SK-N-SH (cell line): ENCODE measurements at regions not wholly inside any gene's neighbourhood (a gene's known extent, or its start where the extent isn't known, plus 50 kb on each side); places are given as distances from the start of the nearest gene placed in this dataset.

Experiments
- CTCF ChIA-PET: fragments of 300-600, 350-600 bp; formaldehyde crosslinking; extraction: SDS; loops from one replicate; lab custom pipeline; 2021; lab: Yijun Ruan, JAX
- POLR2A ChIA-PET: fragments of 350-600 bp; sonication (Branson Sonifier 250); formaldehyde crosslinking; extraction: SDS; loops from one replicate; lab custom pipeline; 2020; ENCODE audit warnings: antibody characterized with exemption, inconsistent platforms; lab: Yijun Ruan, JAX
- DNase-seq: peaks from one replicate; pipeline ENCODE4 v3.0.0; 2012
- H2AFZ ChIP-seq: fragments of 200-600 bp; sonication (generic); 2 replicates; pipeline ENCODE4 v1.8.1; 2016; ENCODE audit warnings: antibody characterized with exemption, mild to moderate bottlenecking, low read depth
- H3F3A ChIP-seq: fragments of 200-600 bp; sonication (generic); replicated peaks from 2 replicates; pipeline ENCODE3; 2016; ENCODE audit warnings: antibody characterized with exemption, mild to moderate bottlenecking; ENCODE audit not compliant: insufficient read depth
- H3K27ac ChIP-seq, 2 experiments: fragments of 200-500 bp in 1 of 2; fragments of 200-600 bp in 1 of 2; sonication (Bioruptor generic) in 1 of 2; sonication (generic), shearing (Covaris generic) in 1 of 2; 2 replicates each; pipeline versions ENCODE4 v1.5.1 to v1.6.1; 2014 to 2016; ENCODE audit warnings: low read depth in 2 of 2, inconsistent platforms in 1 of 2, low read length in 1 of 2, mild to moderate bottlenecking in 1 of 2, mixed read lengths in 1 of 2
- H3K27me3 ChIP-seq: fragments of 200-600 bp; sonication (generic), shearing (Covaris generic); 2 replicates; pipeline ENCODE4 v1.6.1; 2016; ENCODE audit warnings: mixed run types; ENCODE audit not compliant: insufficient read depth
- H3K36me3 ChIP-seq, 2 experiments: fragments of 200-500 bp in 1 of 2; fragments of 200-600 bp in 1 of 2; sonication (Bioruptor generic) in 1 of 2; sonication (generic) in 1 of 2; replicated peaks in 1 of 2; 2 replicates each; pipeline versions ENCODE3 to v1.5.1; 2014 to 2016; ENCODE audit warnings: low read length in 1 of 2, mild to moderate bottlenecking in 1 of 2; ENCODE audit not compliant: insufficient read depth in 2 of 2, control insufficient read depth in 1 of 2
- H3K4me1 ChIP-seq, 2 experiments: fragments of 200-500 bp in 1 of 2; fragments of 200-600 bp in 1 of 2; sonication (Bioruptor generic) in 1 of 2; sonication (generic), shearing (Covaris generic) in 1 of 2; 2 replicates each; pipeline versions ENCODE4 v1.5.1 to v1.6.1; 2014 to 2016; ENCODE audit warnings: low read depth in 1 of 2, low read length in 1 of 2, mixed run types in 1 of 2; ENCODE audit not compliant: insufficient read depth in 2 of 2, control insufficient read depth in 1 of 2
- H3K4me2 ChIP-seq: fragments of 200-600 bp; sonication (generic), shearing (Covaris generic); 2 replicates; pipeline ENCODE4 v1.6.1; 2017; ENCODE audit warnings: mixed run types
- H3K4me3 ChIP-seq, 2 experiments: fragments of 200-500 bp in 1 of 2; fragments of 200-600 bp in 1 of 2; sonication (Bioruptor generic) in 1 of 2; sonication (generic), shearing (Covaris generic) in 1 of 2; 2 replicates each; pipeline versions ENCODE4 v1.5.1 to v1.8.1; 2014 to 2016; ENCODE audit warnings: low read depth in 2 of 2, inconsistent platforms in 1 of 2, low read length in 1 of 2, mild to moderate bottlenecking in 1 of 2, mixed read lengths in 1 of 2, moderate library complexity in 1 of 2
- H3K79me2 ChIP-seq: fragments of 200-600 bp; sonication (generic); 2 replicates; pipeline ENCODE4 v1.8.1; 2017; ENCODE audit warnings: mild to moderate bottlenecking; ENCODE audit not compliant: insufficient read depth
- H3K9ac ChIP-seq: fragments of 200-600 bp; sonication (generic); 2 replicates; pipeline ENCODE4 v1.6.1; 2017; ENCODE audit warnings: mixed run types
- H3K9me2 ChIP-seq: fragments of 200-600 bp; sonication (generic); 2 replicates; pipeline ENCODE4 v1.6.1; 2017; ENCODE audit warnings: mixed run types
- H3K9me3 ChIP-seq: fragments of 200-600 bp; sonication (generic); 2 replicates; pipeline ENCODE4 v1.6.1; 2017; ENCODE audit warnings: mixed run types, mild to moderate bottlenecking, moderate library complexity
- H4K20me1 ChIP-seq: fragments of 200-600 bp; sonication (generic); 2 replicates; pipeline ENCODE4 v1.6.1; 2017; ENCODE audit warnings: mild to moderate bottlenecking, mixed run types; ENCODE audit not compliant: insufficient read depth
- EP300 ChIP-seq, 2 experiments: IDR thresholded peaks; 2 replicates each; pipeline versions ENCODE4 v1.4.0 to v1.6.1; 2012; ENCODE audit warnings: borderline replicate concordance in 1 of 2, low read depth in 1 of 2, low read length in 1 of 2
- EZH2phosphoT487 ChIP-seq: fragments of 200-600 bp; sonication (generic); IDR thresholded peaks from 2 replicates; pipeline ENCODE4 v1.6.1; 2017; ENCODE audit warnings: low read depth, mixed run types, mild to moderate bottlenecking, antibody characterized with exemption, moderate library complexity, borderline replicate concordance
- FOSL2 ChIP-seq: IDR thresholded peaks from 2 replicates; pipeline ENCODE4 v1.4.0; 2012; ENCODE audit warnings: low read depth, mild to moderate bottlenecking, moderate library complexity, borderline replicate concordance
- FOXM1 ChIP-seq: IDR thresholded peaks from 2 replicates; pipeline ENCODE4 v1.4.0; 2012; ENCODE audit warnings: low read depth, mild to moderate bottlenecking
- RXRA ChIP-seq: IDR thresholded peaks from 2 replicates; pipeline ENCODE4 v1.4.0; 2012; ENCODE audit warnings: low read depth, mild to moderate bottlenecking, borderline replicate concordance
- TCF12 ChIP-seq: IDR thresholded peaks from 2 replicates; pipeline ENCODE4 v1.4.0; 2012
- whole genome bisulfite sequencing: methylation state at CpG from one replicate; pipeline ENCODE4 v1.1.6; 2017; ENCODE audit warnings: low lambda C conversion rate; 5-methylcytosine and 5-hydroxymethylcytosine counted together
- TF ChIP-seq, protein P1 (sequence below): IDR thresholded peaks from 2 replicates; pipeline ENCODE4; 2012
- TF ChIP-seq, protein P2 (sequence below): fragments of 150-350 bp; IDR thresholded peaks from 2 replicates; pipeline ENCODE4 v1.6.1; 2017; ENCODE audit warnings: antibody characterized with exemption, low read length, low read depth, borderline replicate concordance
- TF ChIP-seq, protein P3 (sequence below): IDR thresholded peaks from 2 replicates; pipeline ENCODE4 v1.4.0; 2012; ENCODE audit warnings: low read depth, borderline replicate concordance
- TF ChIP-seq, protein P4 (sequence below): IDR thresholded peaks from 2 replicates; pipeline ENCODE4 v1.4.0; 2012; ENCODE audit warnings: low read depth
- TF ChIP-seq, protein P5 (sequence below): fragments of 200-600 bp; sonication (generic); IDR thresholded peaks from 2 replicates; pipeline ENCODE4 v1.6.1; 2017; ENCODE audit warnings: antibody characterized with exemption, mild to moderate bottlenecking, moderate library complexity

DNA sequence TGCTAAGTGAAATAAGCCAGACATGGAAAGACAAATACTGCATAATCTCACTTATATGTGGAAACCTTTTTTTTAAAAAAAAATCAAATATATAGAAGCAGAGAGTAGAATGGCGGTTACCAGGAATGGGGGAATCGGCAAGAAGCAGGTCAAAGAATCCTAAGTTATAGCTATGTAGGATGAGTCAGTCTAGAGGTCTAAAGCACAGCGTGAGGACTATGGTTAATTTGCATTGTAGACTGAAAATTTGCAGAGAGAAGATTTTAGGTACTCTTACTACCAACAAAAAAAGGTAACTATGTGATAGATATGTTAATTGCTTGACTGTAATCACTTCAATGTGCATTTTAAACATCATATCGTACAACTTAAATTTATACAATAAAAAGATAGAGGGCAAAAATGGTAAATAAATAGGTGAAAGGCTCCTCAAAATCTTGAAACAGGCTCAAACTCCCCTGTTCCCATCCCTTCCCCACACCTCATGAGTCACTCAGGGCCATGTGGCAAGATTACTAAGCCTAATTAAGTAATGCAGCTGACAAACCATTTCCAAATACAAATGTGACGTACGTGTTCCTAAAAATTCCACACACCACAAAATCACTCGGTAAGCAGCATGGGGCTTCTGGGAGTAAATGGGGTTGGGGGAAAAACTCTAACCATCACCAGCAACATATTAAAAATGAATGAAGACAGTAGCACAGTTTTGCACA, 159.0 kb downstream of the USP12 start:
- Histone ChIP-seq H3K79me2 (no peaks in the 10 kb centered on the region), H3K9me3 (no peaks in the 10 kb centered on the region), H3F3A (no peaks in the 10 kb centered on the region), H4K20me1 (no peaks in the 10 kb centered on the region), H3K27ac (no peak overlapping the region), H2AFZ (no peak overlapping the region), H3K36me3 (no peaks in the 10 kb centered on the region), H3K4me3 (no peak overlapping the region), H3K9ac (no peak overlapping the region), H3K9me2 (no peaks in the 10 kb centered on the region), H3K27me3 (no peaks in the 10 kb centered on the region), H3K4me2 (no peak overlapping the region), H3K4me1 (no peaks in the 10 kb centered on the region; a peak in 1 of 4 replicates)
- no peak for DNase-seq
- no peak for TF ChIP-seq EZH2phosphoT487
- TF ChIP-seq, protein P1, sequence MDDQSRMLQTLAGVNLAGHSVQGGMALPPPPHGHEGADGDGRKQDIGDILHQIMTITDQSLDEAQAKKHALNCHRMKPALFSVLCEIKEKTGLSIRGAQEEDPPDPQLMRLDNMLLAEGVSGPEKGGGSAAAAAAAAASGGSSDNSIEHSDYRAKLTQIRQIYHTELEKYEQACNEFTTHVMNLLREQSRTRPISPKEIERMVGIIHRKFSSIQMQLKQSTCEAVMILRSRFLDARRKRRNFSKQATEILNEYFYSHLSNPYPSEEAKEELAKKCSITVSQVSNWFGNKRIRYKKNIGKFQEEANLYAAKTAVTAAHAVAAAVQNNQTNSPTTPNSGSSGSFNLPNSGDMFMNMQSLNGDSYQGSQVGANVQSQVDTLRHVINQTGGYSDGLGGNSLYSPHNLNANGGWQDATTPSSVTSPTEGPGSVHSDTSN, result peak; percentile 14; the same call in 1 of the 2 replicates
- TF ChIP-seq, protein P2, sequence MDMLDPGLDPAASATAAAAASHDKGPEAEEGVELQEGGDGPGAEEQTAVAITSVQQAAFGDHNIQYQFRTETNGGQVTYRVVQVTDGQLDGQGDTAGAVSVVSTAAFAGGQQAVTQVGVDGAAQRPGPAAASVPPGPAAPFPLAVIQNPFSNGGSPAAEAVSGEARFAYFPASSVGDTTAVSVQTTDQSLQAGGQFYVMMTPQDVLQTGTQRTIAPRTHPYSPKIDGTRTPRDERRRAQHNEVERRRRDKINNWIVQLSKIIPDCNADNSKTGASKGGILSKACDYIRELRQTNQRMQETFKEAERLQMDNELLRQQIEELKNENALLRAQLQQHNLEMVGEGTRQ, result no peak
- TF ChIP-seq EP300 (IDR thresholded peaks at IDR 0.05; ENCODE audit: borderline replicate concordance in 1 of 2, low read depth in 1 of 2, low read length in 1 of 2), result 0 out of 4 replicates have a peak, but pooled peaks of 1 of the 2 experiments have one; percentile 9
- peak; percentile 67; the same call in 1 of the 2 replicates for TF ChIP-seq TCF12
- TF ChIP-seq FOSL2, result peak; percentile 54; the same call in 1 of the 2 replicates
- TF ChIP-seq, protein P3, sequence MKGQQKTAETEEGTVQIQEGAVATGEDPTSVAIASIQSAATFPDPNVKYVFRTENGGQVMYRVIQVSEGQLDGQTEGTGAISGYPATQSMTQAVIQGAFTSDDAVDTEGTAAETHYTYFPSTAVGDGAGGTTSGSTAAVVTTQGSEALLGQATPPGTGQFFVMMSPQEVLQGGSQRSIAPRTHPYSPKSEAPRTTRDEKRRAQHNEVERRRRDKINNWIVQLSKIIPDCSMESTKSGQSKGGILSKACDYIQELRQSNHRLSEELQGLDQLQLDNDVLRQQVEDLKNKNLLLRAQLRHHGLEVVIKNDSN, result 0 out of 2 replicates have a peak, but pooled peaks have one; percentile 25
- no peak for TF ChIP-seq RXRA
- TF ChIP-seq, protein P4, sequence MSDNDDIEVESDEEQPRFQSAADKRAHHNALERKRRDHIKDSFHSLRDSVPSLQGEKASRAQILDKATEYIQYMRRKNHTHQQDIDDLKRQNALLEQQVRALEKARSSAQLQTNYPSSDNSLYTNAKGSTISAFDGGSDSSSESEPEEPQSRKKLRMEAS, result no peak
- no peak for TF ChIP-seq FOXM1
- TF ChIP-seq, protein P5, sequence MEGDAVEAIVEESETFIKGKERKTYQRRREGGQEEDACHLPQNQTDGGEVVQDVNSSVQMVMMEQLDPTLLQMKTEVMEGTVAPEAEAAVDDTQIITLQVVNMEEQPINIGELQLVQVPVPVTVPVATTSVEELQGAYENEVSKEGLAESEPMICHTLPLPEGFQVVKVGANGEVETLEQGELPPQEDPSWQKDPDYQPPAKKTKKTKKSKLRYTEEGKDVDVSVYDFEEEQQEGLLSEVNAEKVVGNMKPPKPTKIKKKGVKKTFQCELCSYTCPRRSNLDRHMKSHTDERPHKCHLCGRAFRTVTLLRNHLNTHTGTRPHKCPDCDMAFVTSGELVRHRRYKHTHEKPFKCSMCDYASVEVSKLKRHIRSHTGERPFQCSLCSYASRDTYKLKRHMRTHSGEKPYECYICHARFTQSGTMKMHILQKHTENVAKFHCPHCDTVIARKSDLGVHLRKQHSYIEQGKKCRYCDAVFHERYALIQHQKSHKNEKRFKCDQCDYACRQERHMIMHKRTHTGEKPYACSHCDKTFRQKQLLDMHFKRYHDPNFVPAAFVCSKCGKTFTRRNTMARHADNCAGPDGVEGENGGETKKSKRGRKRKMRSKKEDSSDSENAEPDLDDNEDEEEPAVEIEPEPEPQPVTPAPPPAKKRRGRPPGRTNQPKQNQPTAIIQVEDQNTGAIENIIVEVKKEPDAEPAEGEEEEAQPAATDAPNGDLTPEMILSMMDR, result no peak
- CTCF ChIA-PET, result interaction anchor here (1.0 kb wide), 1 partner anchor 346 kb away, joined by 3 read pairs; no protein-coding TSS in a partner anchor
- WGBS, result 42% methylated on average over 7 of the region's 7 CpGs
- POLR2A ChIA-PET, result no interaction called here
